HG02623 (cell line): ENCODE measurements at regions not wholly inside any gene's neighbourhood (a gene's known extent, or its start where the extent isn't known, plus 50 kb on each side); places are given as distances from the start of the nearest gene placed in this dataset.

ENCODE experiments used
- ATAC-seq: cut with Tn5 transposase; IDR thresholded peaks from one replicate; pipeline ENCODE4 v1.9.1; 2021; ENCODE audit warnings: moderate library complexity; ENCODE audit not compliant: unreplicated experiment

DNA sequence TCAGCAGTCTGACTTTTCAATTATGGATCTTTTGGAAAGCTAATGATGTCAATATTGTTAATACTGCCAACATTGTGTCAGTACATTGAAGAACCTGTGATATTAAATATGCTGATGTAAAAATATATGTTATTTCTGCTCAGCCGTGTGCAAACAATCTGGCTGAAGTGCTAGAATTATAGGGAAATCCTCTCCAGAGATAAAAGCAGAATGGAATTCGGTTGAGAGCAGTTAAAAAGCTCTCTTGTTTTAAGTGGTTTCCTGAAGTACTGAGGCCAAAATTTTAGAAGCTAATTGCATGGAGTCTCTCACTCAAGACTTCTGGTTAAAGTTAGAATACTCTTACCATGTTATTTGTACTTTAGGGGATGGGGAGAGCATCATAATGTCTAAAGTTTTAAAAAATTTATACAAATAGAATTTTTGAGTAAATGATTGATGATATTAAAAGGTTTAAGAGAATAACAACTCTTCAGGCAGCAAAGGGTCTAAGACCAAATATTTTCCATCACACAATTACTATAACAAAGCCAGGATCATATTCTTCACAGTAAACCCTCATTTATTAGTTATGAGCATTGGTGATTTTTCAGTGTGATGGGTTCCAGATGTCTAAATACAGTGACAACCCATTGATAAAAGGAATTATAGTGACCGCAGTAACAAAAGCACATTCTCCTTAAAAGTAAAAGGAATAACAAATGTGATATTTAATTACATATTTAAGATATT, 834.2 kb upstream of the CXADR start:
- ATAC-seq = no peak

DNA sequence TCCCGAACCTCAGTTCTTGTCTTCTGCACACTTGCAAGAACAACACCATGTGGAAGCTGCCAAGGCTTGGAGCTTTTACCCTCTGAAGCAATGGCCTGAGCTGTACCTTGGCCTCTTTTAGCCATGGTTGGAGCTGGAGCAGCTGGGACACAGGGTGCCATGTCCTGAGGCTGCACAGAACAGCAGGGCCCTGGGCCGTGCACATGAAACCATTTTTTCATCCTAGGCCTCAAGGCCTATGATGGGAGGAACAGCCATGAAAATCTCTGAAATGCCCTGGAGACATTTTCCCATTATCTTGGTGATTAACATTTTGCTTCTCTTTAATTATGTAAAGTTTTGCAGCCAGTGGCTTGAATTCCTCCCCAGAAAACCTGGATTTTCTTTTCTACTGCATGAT, 817.8 kb upstream of the CXADR start:
- ATAC-seq = no peak

DNA sequence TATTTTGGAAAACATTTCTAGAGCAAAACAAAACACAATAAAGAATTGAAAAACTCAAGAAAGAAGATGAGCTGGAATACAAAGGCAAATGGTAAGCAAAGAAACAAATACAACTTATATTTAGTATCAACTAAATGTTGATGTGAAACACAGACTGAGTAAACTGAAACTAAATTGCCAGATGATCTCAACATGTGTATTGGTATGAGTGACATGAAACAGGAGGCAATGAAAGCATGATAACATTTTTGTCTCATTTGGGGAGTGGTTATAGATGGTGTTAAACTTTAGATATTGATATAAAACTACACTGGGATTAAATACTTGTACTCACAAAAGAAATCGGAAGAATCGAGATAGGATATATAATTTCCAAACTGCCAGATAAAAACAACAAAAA, 805.6 kb upstream of the CXADR start:
- ATAC-seq = no peak

- ATAC-seq = no peak
Measured at GRCh38 chr21:16708101-16708835, 804.6 kb upstream of the CXADR start.

GRCh38 chr21:16709866-16710550, 802.8 kb upstream of the CXADR start:
- no peak for ATAC-seq

GRCh38 chr21:16711757-16712156, 801.1 kb upstream of the CXADR start:
- ATAC-seq = no peak

- no peak for ATAC-seq
Measured at GRCh38 chr21:16713331-16714117, 799.3 kb upstream of the CXADR start.

- no peak for ATAC-seq
Measured at GRCh38 chr21:16740511-16740910, 772.3 kb upstream of the CXADR start.

- no peak for ATAC-seq
Measured at GRCh38 chr21:16741141-16741665, 771.6 kb upstream of the CXADR start.

GRCh38 chr21:16742131-16742641, 770.7 kb upstream of the CXADR start:
- no peak for ATAC-seq

DNA sequence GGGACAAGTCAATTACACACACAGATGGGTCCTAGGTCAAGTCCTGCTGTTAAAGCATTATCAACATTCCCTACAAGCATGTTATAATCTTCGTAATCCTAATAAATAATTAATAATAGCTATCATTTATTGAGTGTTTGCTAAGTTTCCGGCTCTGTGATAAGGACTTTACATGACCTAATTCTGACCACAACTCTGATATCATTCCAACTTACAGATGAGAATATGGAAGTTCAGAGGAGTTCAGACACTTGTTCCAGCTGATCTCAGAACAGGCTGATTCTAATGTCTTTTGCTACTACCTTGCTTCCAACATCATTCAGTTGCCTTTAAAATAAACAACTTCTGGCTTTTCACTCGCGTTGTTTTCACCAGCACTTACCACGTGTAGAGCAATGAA, 770.1 kb upstream of the CXADR start:
- ATAC-seq = no peak

DNA sequence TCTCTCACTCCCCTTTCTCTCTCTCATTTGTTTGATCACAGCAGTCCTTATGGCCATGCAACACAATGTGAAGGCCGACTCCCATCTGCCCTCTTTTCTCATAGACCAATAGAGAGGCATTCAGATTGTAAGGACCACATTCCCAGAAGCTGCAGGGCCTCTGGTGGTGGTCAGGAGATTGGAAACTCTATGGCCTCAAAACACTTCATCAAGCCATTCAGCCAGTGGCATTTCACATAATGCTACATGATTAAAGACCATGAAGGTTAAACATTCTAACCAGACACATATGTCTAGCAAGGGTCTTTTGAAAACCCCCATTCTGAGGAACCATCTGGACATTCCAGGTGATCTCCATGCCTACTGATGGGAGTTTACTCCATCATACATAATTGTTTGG, 769.5 kb upstream of the CXADR start:
- ATAC-seq = no peak

DNA sequence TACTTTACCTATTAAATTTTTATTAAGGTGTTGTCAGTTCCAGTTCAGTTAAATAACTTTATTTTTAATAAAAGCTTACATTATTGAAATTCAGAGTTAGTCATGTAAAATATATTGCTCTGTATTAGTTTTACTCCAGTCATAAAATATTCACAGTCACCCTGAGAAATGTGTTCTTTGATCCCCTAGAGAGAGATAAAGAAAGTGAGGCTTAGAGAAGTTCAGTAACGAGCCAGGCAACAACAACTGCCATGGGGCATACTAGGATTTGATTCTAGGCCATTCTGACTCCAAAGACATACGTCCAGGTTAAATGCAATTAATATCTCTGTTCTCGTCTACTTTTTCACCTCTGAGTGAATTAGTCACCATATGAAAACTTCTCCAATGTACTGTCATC, 761.9 kb upstream of the CXADR start:
- no peak for ATAC-seq

GRCh38 chr21:16751695-16752474, 761.0 kb upstream of the CXADR start:
- no peak for ATAC-seq

DNA sequence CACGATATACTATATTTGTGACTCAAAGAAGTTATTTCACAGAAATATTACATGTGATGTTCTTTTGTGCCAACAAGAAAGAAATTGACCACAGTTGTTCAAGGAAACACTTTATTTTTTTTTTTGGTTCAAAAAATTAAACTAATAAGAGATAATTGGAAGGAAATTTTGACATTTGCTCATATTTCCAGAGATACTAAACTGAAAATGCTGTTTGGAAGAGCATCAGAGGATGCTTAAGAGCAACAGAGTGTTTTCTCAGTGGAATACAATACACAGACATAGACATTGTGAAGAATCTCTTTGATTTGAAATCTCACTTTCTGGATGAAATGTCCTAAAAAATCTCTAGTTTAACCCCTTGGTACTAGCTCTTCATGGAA, 760.4 kb upstream of the CXADR start:
- ATAC-seq = no peak

- ATAC-seq = no peak
Measured at GRCh38 chr21:16755061-16755460, 757.8 kb upstream of the CXADR start.

DNA sequence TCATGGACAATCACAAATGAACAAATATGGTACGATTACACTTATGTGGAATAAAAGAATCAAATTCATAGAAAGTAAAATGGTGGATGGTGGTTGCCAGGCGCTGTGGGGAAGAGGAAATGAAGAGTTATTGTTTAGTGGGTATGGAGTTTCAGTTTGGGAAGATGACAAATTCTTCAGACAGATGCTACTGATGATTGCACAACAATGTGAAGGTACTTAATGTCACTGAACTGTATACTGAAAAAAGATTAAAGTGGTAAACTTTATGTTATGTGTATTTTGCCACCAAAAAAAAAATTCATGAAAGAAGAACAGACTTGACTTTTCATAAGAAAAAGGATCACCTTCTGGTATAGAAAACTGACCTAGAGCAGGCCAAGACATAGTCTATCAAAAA, 745.6 kb upstream of the CXADR start:
- no peak for ATAC-seq

DNA sequence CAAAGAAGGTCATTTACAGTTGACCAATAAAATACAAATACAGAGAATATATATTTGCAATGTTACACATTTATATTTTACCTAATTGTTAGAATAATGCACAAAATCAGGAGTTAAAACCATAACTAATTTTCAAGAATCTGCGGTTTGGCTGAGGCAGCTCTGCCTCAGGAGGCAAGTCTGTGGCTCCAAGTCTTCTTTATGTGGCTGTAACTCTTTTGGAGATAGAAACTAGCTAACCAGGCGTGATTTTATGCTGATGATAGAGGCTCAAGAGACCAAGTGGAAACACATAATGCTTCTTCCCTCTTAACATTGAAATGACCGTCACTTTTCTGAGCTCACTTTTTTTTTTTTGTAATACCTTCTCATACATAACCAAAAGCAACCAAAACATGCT, 744.7 kb upstream of the CXADR start:
- no peak for ATAC-seq

GRCh38 chr21:16770266-16770665, 742.6 kb upstream of the CXADR start:
- no peak for ATAC-seq

DNA sequence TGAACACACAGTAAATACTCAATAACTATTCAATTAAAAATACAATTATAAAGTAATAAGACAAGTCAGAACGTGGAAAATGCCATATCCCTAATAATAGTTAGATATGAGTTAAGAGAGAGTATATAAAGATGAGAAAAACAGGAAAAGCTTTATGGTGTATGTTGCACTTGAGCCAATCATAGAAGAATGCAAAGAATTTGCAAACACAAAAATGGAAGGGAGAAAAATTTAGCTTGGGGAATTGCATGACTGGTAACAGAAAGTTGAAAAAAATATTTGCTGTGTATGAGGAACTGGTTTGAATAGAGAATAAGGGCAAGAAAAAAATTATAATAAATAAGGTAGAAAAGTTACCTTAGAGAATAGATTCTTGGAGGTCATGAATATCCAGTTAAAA, 739.6 kb upstream of the CXADR start:
- no peak for ATAC-seq
